Kidney (tissue), 13 donors: ENCODE measurements at regions not wholly inside any gene's neighbourhood (a gene's known extent, or its start where the extent isn't known, plus 50 kb on each side); places are given as distances from the start of the nearest gene placed in this dataset.

ENCODE experiments used
- DNase-seq, 5 donors: peaks; one replicate each; pipeline ENCODE4 v3.0.0-alpha.2; 2013 to 2020
- FAIRE-seq: peaks from 2 replicates; lab custom pipeline; 2012; peaks lifted over from hg19 to GRCh38; lab: Jason Lieb, UNC
- H3K27ac ChIP-seq, 2 donors: one replicate each; pipeline ENCODE4 v1.7.0; 2013; ENCODE audit warnings: low read depth in 2 of 2, low read length in 2 of 2, inconsistent platforms in 1 of 2
- H3K27me3 ChIP-seq: one replicate; pipeline ENCODE4 v1.7.1; 2013; ENCODE audit warnings: low read length, inconsistent platforms; ENCODE audit not compliant: control insufficient read depth, insufficient read depth
- H3K36me3 ChIP-seq, 3 donors: one replicate each; pipeline versions ENCODE4 v1.7.0 to v1.7.1; 2013; ENCODE audit warnings: low read length in 3 of 3, control low read depth in 1 of 3, inconsistent platforms in 1 of 3; ENCODE audit not compliant: insufficient read depth in 3 of 3, control insufficient read depth in 2 of 3
- H3K4me1 ChIP-seq, 3 donors: one replicate each; pipeline versions ENCODE4 v1.7.0 to v1.7.1; 2013; ENCODE audit warnings: low read length in 3 of 3, inconsistent platforms in 1 of 3, low read depth in 1 of 3; ENCODE audit not compliant: control insufficient read depth in 2 of 3, insufficient read depth in 2 of 3
- H3K4me3 ChIP-seq, 3 donors: one replicate each; pipeline versions ENCODE4 v1.7.0 to v1.8.1; 2013; ENCODE audit warnings: low read length in 3 of 3, control low read depth in 1 of 3, inconsistent platforms in 1 of 3
- H3K9ac ChIP-seq, 3 donors: one replicate each; pipeline versions ENCODE4 v1.7.0 to v1.7.1; 2013; ENCODE audit warnings: low read length in 3 of 3, control low read depth in 1 of 3, inconsistent platforms in 1 of 3
- H3K9me3 ChIP-seq, 3 donors: one replicate each; pipeline versions ENCODE4 v1.7.0 to v1.7.1; 2013; ENCODE audit warnings: low read length in 3 of 3, control low read depth in 1 of 3, inconsistent platforms in 1 of 3; ENCODE audit not compliant: control insufficient read depth in 2 of 3, insufficient read depth in 1 of 3
- CTCF ChIP-seq: IDR thresholded peaks from 3 replicates; pipeline ENCODE4 v1.5.1; 2012; ENCODE audit warnings: mild to moderate bottlenecking, moderate library complexity, borderline replicate concordance; ENCODE audit not compliant: insufficient read depth; ENCODE audit errors: extremely low read depth
- intact Hi-C: fragments of 100-400 bp; cut with DNase I; formaldehyde crosslinking; loops from one replicate; pipeline ENCODE4 v1.11.1; 2022
- donor health status: control.
- donor health status: control.
- donor health status: control.
- donor health status: control.
- donor health status: control.
- donor health status: DM: yes; HTN: yes; CAD: no.
- donor health status: Normal renal cell carcinoma (clear cell type).

- Histone ChIP-seq H3K4me3 (no peak overlapping the region), H3K4me1 (no peaks in the 10 kb centered on the region), H3K27ac (no peak overlapping the region), H3K36me3 (no peaks in the 10 kb centered on the region), H3K9me3 (no peaks in the 10 kb centered on the region), H3K9ac (no peak overlapping the region), H3K27me3 (no peaks in the 10 kb centered on the region)
- intact Hi-C loops = no loop called here
- no peak for TF ChIP-seq CTCF
- FAIRE-seq (no peak), DNase-seq (no peak)
These were observed 557.4 kb upstream of the PSMD7 start for GRCh38 chr16:73739049-73739769.

GRCh38 chr16:73738266-73738665 is 558.3 kb upstream of the PSMD7 start:
- no peaks in the 10 kb centered on the region for H3K4me1 ChIP-seq
- H3K27me3 ChIP-seq = no peaks in the 10 kb centered on the region
- no peak overlapping the region for H3K27ac ChIP-seq
- intact Hi-C loops = no loop called here
- no peak for DNase-seq
- no peak overlapping the region for H3K4me3 ChIP-seq
- H3K9ac ChIP-seq = no peak overlapping the region
- no peaks in the 10 kb centered on the region for H3K36me3 ChIP-seq
- TF ChIP-seq CTCF = no peak
- no peaks in the 10 kb centered on the region for H3K9me3 ChIP-seq
- FAIRE-seq = no peak

GRCh38 chr16:73737637-73738036 is 559.0 kb upstream of the PSMD7 start:
- Histone ChIP-seq H3K27me3 (no peaks in the 10 kb centered on the region), H3K36me3 (no peaks in the 10 kb centered on the region), H3K4me1 (no peaks in the 10 kb centered on the region), H3K27ac (no peak overlapping the region), H3K4me3 (no peak overlapping the region), H3K9me3 (peaks cover 0 to under 1% (median 0%) of the 10 kb centered on the region in 3 donors), H3K9ac (no peak overlapping the region)
- FAIRE-seq (no peak), DNase-seq (no peak)
- intact Hi-C loops = no loop called here
- TF ChIP-seq CTCF = no peak
